Jurkat, Clone E6-1 (cell line): ENCODE measurements at regions not wholly inside any gene's neighbourhood (a gene's known extent, or its start where the extent isn't known, plus 50 kb on each side); places are given as distances from the start of the nearest gene placed in this dataset.

Source experiments
- DNase-seq: peaks from one replicate; pipeline ENCODE4 v3.0.0-alpha.2; 2011; ENCODE audit warnings: low read depth, low spot score
- H3K4me3 ChIP-seq: 2 replicates; pipeline ENCODE4 v1.5.1; 2011; ENCODE audit warnings: mild to moderate bottlenecking, low read length, control low read depth, moderate library complexity

GRCh38 chr1:147849098-147849895, 53.3 kb upstream of the GJA8 start:
- DNase-seq, result no peak
- no peak overlapping the region for H3K4me3 ChIP-seq

GRCh38 chr1:147850737-147851136, 51.9 kb upstream of the GJA8 start:
- H3K4me3 ChIP-seq, result no peak overlapping the region
- DNase-seq, result no peak

- no peak overlapping the region for H3K4me3 ChIP-seq
- no peak for DNase-seq
Observed at GRCh38 chr1:147851149-147851548, 51.4 kb upstream of the GJA8 start.

GRCh38 chr1:147852706-147853225, 49.8 kb upstream of the GJA8 start:
- H3K4me3 ChIP-seq, result no peak overlapping the region
- no peak for DNase-seq
